Vagina (tissue), 2 donors: ENCODE measurements at regions not wholly inside any gene's neighbourhood (a gene's known extent, or its start where the extent isn't known, plus 50 kb on each side); places are given as distances from the start of the nearest gene placed in this dataset.

ENCODE experiments used
- POLR2A ChIP-seq, 2 donors: fragments of 450-650 bp; IDR thresholded peaks; one replicate each; pipeline ENCODE4 v1.6.1; 2017; ENCODE audit warnings: antibody characterized with exemption in 2 of 2, mild to moderate bottlenecking in 2 of 2, moderate library complexity in 2 of 2
- POLR2AphosphoS5 ChIP-seq, 2 donors: sonication (generic); formaldehyde crosslinking; IDR thresholded peaks; one replicate each; pipeline ENCODE4 v1.9.0; 2017; ENCODE audit warnings: antibody characterized with exemption in 2 of 2, mild to moderate bottlenecking in 2 of 2, low read depth in 1 of 2; ENCODE audit not compliant: insufficient read depth in 1 of 2
- TF ChIP-seq, protein P1 (sequence below), 3 experiments: fragments of 450-650 bp in 2 of 3; fragments of 200-600 bp in 1 of 3; sonication (generic) in 1 of 3; IDR thresholded peaks; one replicate each; pipeline ENCODE4 v1.5.1; 2017 to 2019; ENCODE audit warnings: antibody characterized with exemption in 3 of 3, mild to moderate bottlenecking in 2 of 3, moderate library complexity in 2 of 3

DNA sequence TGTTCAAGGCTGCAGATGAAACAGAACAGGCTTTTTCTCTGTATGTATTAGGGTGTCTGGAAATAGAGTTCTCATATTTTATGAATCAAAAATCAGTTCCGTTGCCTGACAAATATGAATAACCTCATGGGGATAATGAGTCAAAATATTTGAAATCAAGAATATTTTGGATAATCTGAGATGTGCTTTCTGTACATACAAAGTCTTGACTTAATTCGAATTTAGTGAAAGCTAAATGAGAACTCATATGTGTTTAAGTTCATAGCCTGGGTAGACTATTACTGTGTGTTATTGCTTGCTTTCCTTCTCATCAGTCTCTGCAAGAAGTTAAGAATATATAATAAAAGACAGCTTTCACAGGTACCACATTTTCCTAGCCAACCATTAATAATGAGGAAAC, 689.0 kb downstream of the REEP3 start:
- TF ChIP-seq, protein P1, sequence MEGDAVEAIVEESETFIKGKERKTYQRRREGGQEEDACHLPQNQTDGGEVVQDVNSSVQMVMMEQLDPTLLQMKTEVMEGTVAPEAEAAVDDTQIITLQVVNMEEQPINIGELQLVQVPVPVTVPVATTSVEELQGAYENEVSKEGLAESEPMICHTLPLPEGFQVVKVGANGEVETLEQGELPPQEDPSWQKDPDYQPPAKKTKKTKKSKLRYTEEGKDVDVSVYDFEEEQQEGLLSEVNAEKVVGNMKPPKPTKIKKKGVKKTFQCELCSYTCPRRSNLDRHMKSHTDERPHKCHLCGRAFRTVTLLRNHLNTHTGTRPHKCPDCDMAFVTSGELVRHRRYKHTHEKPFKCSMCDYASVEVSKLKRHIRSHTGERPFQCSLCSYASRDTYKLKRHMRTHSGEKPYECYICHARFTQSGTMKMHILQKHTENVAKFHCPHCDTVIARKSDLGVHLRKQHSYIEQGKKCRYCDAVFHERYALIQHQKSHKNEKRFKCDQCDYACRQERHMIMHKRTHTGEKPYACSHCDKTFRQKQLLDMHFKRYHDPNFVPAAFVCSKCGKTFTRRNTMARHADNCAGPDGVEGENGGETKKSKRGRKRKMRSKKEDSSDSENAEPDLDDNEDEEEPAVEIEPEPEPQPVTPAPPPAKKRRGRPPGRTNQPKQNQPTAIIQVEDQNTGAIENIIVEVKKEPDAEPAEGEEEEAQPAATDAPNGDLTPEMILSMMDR (IDR thresholded peaks at IDR 0.05) = no peak
- TF ChIP-seq POLR2A (IDR thresholded peaks at IDR 0.05) = no peak
- TF ChIP-seq POLR2AphosphoS5 (IDR thresholded peaks at IDR 0.05; ENCODE audit: insufficient read depth in 1 of 2, low read depth in 1 of 2) = no peak
